C4-2B (cell line): ENCODE measurements at regions not wholly inside any gene's neighbourhood (a gene's known extent, or its start where the extent isn't known, plus 50 kb on each side); places are given as distances from the start of the nearest gene placed in this dataset.

Experiments used
- H3K27ac ChIP-seq: fragments of 450-650 bp; 2 replicates; pipeline ENCODE4 v1.5.1; 2017
- CTCF ChIP-seq: fragments of 450-650 bp; conservative IDR thresholded peaks from 2 replicates; pipeline ENCODE4 v1.5.1; 2017; ENCODE audit warnings: mild to moderate bottlenecking
- ZFX ChIP-seq: fragments of 450-650 bp; IDR thresholded peaks from 2 replicates; pipeline ENCODE4 v1.6.1; 2017

DNA sequence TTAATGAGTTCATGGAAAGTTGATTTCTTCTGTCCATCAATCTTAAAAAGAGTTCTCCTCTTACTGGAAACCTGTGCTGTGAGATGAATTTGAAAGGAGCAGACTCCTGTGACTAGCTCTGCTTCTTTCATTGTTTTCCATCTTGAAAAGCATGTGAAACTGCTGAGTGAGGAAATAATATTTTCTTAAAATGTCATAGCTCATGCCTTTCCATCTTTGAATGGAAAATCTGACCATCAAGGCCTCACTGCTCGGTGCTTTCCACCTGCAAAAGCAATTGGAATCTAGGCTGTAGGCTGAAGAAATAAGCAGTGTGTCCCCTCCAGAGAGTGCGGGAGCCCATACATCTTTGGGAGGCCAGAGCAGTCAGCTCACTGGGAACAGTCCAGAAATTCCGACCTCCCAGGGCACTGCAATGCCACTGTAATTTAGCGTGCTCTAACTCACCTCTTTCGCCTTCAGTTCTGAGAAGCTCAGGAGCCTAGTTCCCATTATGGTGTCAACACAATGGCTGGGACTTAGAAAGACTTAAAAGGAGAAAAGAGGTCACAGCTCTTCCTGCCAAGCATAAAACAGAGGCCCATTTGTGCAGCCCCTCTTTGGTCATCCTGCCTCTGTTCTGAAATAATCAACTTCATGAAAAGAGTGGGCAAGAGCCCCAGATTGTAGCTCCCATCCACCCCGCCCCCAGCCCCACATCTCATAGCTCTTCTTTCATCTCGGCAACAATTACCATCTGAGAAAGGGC lies 50.4 kb upstream of the F3 start:
- TF ChIP-seq ZFX: no peak
- TF ChIP-seq CTCF: no peak
- H3K27ac ChIP-seq: no peak overlapping the region
